ENCODE measurements at regions not wholly inside any gene's neighbourhood (a gene's known extent, or its start where the extent isn't known, plus 50 kb on each side); places are given as distances from the start of the nearest gene placed in this dataset.

GRCh38 chr7:11319491-11320274, 346.0 kb downstream of the PHF14 start:
- Mint-ChIP-seq H3K27ac (no peak overlapping the region), H3K4me3 (no peak overlapping the region), H3K27me3 (ENCODE audit: insufficient read depth, low read depth, poor library complexity) (no peaks in the 10 kb centered on the region), H3K4me1 (peaks cover 15% of the 10 kb centered on the region; the same call in 2 of the 3 replicates), H3K9me3 (no peaks in the 10 kb centered on the region), H3K36me3 (ENCODE audit: low read depth) (no peaks in the 10 kb centered on the region)
- H2AFZ ChIP-seq, result peak overlapping the region; percentile 19; the same call in 1 of the 2 replicates
- no peaks in the 10 kb centered on the region for H3K9me2 ChIP-seq (ENCODE audit: insufficient read depth)
- TF ChIP-seq ZNF114 (CRISPR knock-in tag; IDR thresholded peaks at IDR 0.05) (no peak), POLR2AphosphoS5 (IDR thresholded peaks at IDR 0.05; ENCODE audit: low read depth) (no peak), ZNF331 (CRISPR knock-in tag; IDR thresholded peaks at IDR 0.05; ENCODE audit: low read depth) (no peak), CREB1 (CRISPR knock-in tag; IDR thresholded peaks at IDR 0.05; ENCODE audit: low read depth) (no peak), CTCF (conservative IDR thresholded peaks at IDR 0.05; ENCODE audit: low read depth in 2 of 2) (no peak), EZH2phosphoT487 (IDR thresholded peaks at IDR 0.05; ENCODE audit: unreplicated experiment) (no peak), ETS1 (IDR thresholded peaks at IDR 0.05) (no peak), STAT1 (IDR thresholded peaks at IDR 0.05; ENCODE audit: unreplicated experiment) (no peak), JUNB (IDR thresholded peaks at IDR 0.05; ENCODE audit: unreplicated experiment) (no peak), NANOG (IDR thresholded peaks at IDR 0.05; ENCODE audit: borderline replicate concordance) (no peak), EZH2 (IDR thresholded peaks at IDR 0.05; ENCODE audit: low read depth, unreplicated experiment) (no peak)
- TF ChIP-seq, protein P1, sequence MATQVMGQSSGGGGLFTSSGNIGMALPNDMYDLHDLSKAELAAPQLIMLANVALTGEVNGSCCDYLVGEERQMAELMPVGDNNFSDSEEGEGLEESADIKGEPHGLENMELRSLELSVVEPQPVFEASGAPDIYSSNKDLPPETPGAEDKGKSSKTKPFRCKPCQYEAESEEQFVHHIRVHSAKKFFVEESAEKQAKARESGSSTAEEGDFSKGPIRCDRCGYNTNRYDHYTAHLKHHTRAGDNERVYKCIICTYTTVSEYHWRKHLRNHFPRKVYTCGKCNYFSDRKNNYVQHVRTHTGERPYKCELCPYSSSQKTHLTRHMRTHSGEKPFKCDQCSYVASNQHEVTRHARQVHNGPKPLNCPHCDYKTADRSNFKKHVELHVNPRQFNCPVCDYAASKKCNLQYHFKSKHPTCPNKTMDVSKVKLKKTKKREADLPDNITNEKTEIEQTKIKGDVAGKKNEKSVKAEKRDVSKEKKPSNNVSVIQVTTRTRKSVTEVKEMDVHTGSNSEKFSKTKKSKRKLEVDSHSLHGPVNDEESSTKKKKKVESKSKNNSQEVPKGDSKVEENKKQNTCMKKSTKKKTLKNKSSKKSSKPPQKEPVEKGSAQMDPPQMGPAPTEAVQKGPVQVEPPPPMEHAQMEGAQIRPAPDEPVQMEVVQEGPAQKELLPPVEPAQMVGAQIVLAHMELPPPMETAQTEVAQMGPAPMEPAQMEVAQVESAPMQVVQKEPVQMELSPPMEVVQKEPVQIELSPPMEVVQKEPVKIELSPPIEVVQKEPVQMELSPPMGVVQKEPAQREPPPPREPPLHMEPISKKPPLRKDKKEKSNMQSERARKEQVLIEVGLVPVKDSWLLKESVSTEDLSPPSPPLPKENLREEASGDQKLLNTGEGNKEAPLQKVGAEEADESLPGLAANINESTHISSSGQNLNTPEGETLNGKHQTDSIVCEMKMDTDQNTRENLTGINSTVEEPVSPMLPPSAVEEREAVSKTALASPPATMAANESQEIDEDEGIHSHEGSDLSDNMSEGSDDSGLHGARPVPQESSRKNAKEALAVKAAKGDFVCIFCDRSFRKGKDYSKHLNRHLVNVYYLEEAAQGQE (IDR thresholded peaks at IDR 0.05; ENCODE audit: unreplicated experiment), result no peak
- TF ChIP-seq, protein P2, sequence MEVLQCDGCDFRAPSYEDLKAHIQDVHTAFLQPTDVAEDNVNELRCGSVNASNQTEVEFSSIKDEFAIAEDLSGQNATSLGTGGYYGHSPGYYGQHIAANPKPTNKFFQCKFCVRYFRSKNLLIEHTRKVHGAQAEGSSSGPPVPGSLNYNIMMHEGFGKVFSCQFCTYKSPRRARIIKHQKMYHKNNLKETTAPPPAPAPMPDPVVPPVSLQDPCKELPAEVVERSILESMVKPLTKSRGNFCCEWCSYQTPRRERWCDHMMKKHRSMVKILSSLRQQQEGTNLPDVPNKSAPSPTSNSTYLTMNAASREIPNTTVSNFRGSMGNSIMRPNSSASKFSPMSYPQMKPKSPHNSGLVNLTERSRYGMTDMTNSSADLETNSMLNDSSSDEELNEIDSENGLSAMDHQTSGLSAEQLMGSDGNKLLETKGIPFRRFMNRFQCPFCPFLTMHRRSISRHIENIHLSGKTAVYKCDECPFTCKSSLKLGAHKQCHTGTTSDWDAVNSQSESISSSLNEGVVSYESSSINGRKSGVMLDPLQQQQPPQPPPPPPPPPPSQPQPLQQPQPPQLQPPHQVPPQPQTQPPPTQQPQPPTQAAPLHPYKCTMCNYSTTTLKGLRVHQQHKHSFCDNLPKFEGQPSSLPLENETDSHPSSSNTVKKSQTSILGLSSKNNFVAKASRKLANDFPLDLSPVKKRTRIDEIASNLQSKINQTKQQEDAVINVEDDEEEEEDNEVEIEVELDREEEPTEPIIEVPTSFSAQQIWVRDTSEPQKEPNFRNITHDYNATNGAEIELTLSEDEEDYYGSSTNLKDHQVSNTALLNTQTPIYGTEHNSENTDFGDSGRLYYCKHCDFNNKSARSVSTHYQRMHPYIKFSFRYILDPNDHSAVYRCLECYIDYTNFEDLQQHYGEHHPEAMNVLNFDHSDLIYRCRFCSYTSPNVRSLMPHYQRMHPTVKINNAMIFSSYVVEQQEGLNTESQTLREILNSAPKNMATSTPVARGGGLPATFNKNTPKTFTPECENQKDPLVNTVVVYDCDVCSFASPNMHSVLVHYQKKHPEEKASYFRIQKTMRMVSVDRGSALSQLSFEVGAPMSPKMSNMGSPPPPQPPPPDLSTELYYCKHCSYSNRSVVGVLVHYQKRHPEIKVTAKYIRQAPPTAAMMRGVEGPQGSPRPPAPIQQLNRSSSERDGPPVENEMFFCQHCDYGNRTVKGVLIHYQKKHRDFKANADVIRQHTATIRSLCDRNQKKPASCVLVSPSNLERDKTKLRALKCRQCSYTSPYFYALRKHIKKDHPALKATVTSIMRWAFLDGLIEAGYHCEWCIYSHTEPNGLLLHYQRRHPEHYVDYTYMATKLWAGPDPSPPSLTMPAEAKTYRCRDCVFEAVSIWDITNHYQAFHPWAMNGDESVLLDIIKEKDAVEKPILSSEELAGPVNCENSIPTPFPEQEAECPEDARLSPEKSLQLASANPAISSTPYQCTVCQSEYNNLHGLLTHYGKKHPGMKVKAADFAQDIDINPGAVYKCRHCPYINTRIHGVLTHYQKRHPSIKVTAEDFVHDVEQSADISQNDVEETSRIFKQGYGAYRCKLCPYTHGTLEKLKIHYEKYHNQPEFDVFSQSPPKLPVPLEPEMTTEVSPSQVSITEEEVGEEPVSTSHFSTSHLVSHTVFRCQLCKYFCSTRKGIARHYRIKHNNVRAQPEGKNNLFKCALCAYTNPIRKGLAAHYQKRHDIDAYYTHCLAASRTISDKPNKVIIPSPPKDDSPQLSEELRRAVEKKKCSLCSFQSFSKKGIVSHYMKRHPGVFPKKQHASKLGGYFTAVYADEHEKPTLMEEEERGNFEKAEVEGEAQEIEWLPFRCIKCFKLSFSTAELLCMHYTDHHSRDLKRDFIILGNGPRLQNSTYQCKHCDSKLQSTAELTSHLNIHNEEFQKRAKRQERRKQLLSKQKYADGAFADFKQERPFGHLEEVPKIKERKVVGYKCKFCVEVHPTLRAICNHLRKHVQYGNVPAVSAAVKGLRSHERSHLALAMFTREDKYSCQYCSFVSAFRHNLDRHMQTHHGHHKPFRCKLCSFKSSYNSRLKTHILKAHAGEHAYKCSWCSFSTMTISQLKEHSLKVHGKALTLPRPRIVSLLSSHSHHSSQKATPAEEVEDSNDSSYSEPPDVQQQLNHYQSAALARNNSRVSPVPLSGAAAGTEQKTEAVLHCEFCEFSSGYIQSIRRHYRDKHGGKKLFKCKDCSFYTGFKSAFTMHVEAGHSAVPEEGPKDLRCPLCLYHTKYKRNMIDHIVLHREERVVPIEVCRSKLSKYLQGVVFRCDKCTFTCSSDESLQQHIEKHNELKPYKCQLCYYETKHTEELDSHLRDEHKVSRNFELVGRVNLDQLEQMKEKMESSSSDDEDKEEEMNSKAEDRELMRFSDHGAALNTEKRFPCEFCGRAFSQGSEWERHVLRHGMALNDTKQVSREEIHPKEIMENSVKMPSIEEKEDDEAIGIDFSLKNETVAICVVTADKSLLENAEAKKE (CRISPR knock-in tag; IDR thresholded peaks at IDR 0.05), result no peak
- H4K20me1 ChIP-seq (replicated peaks; ENCODE audit: insufficient read depth), result no peaks in the 10 kb centered on the region
- H3K36me3 ChIP-seq (ENCODE audit: insufficient read depth), result no peaks in the 10 kb centered on the region
- H3K4me3 ChIP-seq, result no peak overlapping the region
- no peak overlapping the region for H3K27ac ChIP-seq (ENCODE audit: low read depth)
- no peak for DNase-seq (ENCODE audit: low spot score)
- no peaks in the 10 kb centered on the region for H3K27me3 ChIP-seq (ENCODE audit: insufficient read depth)
- no peaks in the 10 kb centered on the region for H3F3A ChIP-seq (replicated peaks; ENCODE audit: low read depth)
- H3K4me2 ChIP-seq, result no peak overlapping the region
- no peaks in the 10 kb centered on the region for H3K4me1 ChIP-seq (ENCODE audit: insufficient read depth)
- ATAC-seq, result no peak
- H3K79me2 ChIP-seq (replicated peaks; ENCODE audit: insufficient read depth), result no peaks in the 10 kb centered on the region

Data from GM23338 (cell line).